ENCODE measurements at regions not wholly inside any gene's neighbourhood (a gene's known extent, or its start where the extent isn't known, plus 50 kb on each side); places are given as distances from the start of the nearest gene placed in this dataset.

DNA sequence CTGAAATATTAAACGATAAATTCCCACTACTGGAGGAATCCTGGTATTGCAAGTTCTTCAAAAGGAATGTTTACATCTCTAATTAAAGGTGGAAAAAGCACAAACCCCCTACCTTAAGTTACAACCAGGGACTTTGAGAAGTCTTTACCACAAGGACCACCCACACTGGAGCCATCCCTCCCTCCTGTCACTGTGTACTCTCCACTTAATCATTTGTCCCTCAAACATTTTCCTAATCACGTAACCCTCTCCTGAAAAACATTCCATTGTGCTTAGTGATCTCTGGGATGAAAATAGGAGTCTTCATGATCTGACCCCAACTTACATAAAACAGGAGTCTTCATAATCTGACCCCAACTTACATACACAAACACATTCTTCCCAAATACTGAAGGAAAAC, 85.7 kb downstream of the SUCLG1 start:
- no peak overlapping the region for H3K4me3 ChIP-seq (ENCODE audit: low read depth in 1 of 2, low read length in 2 of 2)
- ATAC-seq (ENCODE audit: insufficient read depth, low read depth) (no peak), DNase-seq (no peak)
- TF ChIP-seq CTCF (IDR thresholded peaks at IDR 0.05; ENCODE audit: borderline replicate concordance, extremely low read depth, low read length, poor library complexity, severe bottlenecking): no peak
- H4K20me1 ChIP-seq (ENCODE audit: insufficient read depth, low read length): no peaks in the 10 kb centered on the region
- H3K36me3 ChIP-seq (ENCODE audit: insufficient read depth, low read length): no peaks in the 10 kb centered on the region
- H3K27ac ChIP-seq (ENCODE audit: low read length): no peak overlapping the region
- H2AFZ ChIP-seq (ENCODE audit: low read depth, low read length): no peak overlapping the region
- H3K4me2 ChIP-seq (ENCODE audit: insufficient read depth, low read length): no peak overlapping the region
- no peak overlapping the region for H3K9ac ChIP-seq (ENCODE audit: low read depth, low read length)
- no peaks in the 10 kb centered on the region for H3K9me3 ChIP-seq (ENCODE audit: insufficient read depth, low read length, severe bottlenecking)
- no peaks in the 10 kb centered on the region for H3K79me2 ChIP-seq (ENCODE audit: insufficient read depth, low read length)
- no peaks in the 10 kb centered on the region for H3K4me1 ChIP-seq (ENCODE audit: insufficient read depth, low read length)
- H3K27me3 ChIP-seq (ENCODE audit: insufficient read depth, low read length, poor library complexity): no peaks in the 10 kb centered on the region

DNA sequence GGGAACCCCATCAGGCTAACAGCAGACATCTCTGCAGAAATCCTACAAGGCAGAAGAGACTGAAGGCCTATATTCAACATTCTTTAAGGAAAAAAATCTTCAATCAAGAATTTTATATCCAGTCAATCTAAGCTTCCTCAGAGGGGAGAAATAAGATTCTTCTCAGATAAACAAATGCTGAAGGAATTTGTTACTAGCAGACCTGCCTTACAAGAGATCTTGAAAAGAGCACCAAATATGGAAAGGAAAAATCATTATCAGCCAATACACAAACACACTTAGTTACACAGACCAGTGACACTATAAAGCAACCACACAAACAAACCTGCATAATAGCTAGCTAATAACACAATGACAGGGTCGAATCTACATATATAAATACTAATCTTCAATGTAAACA, 96.5 kb downstream of the SUCLG1 start:
- Histone ChIP-seq H3K27me3 (ENCODE audit: insufficient read depth, low read length, poor library complexity) (no peaks in the 10 kb centered on the region), H3K4me1 (ENCODE audit: insufficient read depth, low read length) (no peaks in the 10 kb centered on the region), H3K9me3 (ENCODE audit: insufficient read depth, low read length, severe bottlenecking) (no peaks in the 10 kb centered on the region), H3K79me2 (ENCODE audit: insufficient read depth, low read length) (no peaks in the 10 kb centered on the region), H3K36me3 (ENCODE audit: insufficient read depth, low read length) (no peaks in the 10 kb centered on the region), H3K4me2 (ENCODE audit: insufficient read depth, low read length) (no peak overlapping the region), H3K27ac (ENCODE audit: low read length) (no peak overlapping the region), H4K20me1 (ENCODE audit: insufficient read depth, low read length) (no peaks in the 10 kb centered on the region), H3K4me3 (ENCODE audit: low read depth in 1 of 2, low read length in 2 of 2) (no peak overlapping the region), H2AFZ (ENCODE audit: low read depth, low read length) (no peak overlapping the region), H3K9ac (ENCODE audit: low read depth, low read length) (no peak overlapping the region)
- no peak for TF ChIP-seq CTCF (IDR thresholded peaks at IDR 0.05; ENCODE audit: borderline replicate concordance, extremely low read depth, low read length, poor library complexity, severe bottlenecking)
- no peak for TF ChIP-seq EZH2 (IDR thresholded peaks at IDR 0.05; ENCODE audit: borderline replicate concordance, low read depth, low read length, severe bottlenecking)
- ATAC-seq (ENCODE audit: insufficient read depth, low read depth): no peak
- no peak for DNase-seq

- TF ChIP-seq EZH2 (IDR thresholded peaks at IDR 0.05; ENCODE audit: borderline replicate concordance, low read depth, low read length, severe bottlenecking) (no peak), CTCF (IDR thresholded peaks at IDR 0.05; ENCODE audit: borderline replicate concordance, extremely low read depth, low read length, poor library complexity, severe bottlenecking) (no peak)
- Histone ChIP-seq H3K4me2 (ENCODE audit: insufficient read depth, low read length) (no peak overlapping the region), H3K27ac (ENCODE audit: low read length) (no peak overlapping the region), H3K4me1 (ENCODE audit: insufficient read depth, low read length) (no peaks in the 10 kb centered on the region), H3K79me2 (ENCODE audit: insufficient read depth, low read length) (no peaks in the 10 kb centered on the region), H3K4me3 (ENCODE audit: low read depth in 1 of 2, low read length in 2 of 2) (no peak overlapping the region), H2AFZ (ENCODE audit: low read depth, low read length) (no peak overlapping the region), H4K20me1 (ENCODE audit: insufficient read depth, low read length) (no peaks in the 10 kb centered on the region), H3K9me3 (ENCODE audit: insufficient read depth, low read length, severe bottlenecking) (no peaks in the 10 kb centered on the region), H3K27me3 (ENCODE audit: insufficient read depth, low read length, poor library complexity) (no peaks in the 10 kb centered on the region), H3K9ac (ENCODE audit: low read depth, low read length) (no peak overlapping the region), H3K36me3 (ENCODE audit: insufficient read depth, low read length) (no peaks in the 10 kb centered on the region)
- no peak for DNase-seq
- no peak for ATAC-seq (ENCODE audit: insufficient read depth, low read depth)
Measured at GRCh38 chr2:84338069-84338468, 121.0 kb downstream of the SUCLG1 start.

GRCh38 chr2:84327645-84328249, 131.3 kb downstream of the SUCLG1 start:
- Histone ChIP-seq H3K4me1 (ENCODE audit: insufficient read depth, low read length) (no peaks in the 10 kb centered on the region), H3K9me3 (ENCODE audit: insufficient read depth, low read length, severe bottlenecking) (no peaks in the 10 kb centered on the region), H2AFZ (ENCODE audit: low read depth, low read length) (no peak overlapping the region), H4K20me1 (ENCODE audit: insufficient read depth, low read length) (no peaks in the 10 kb centered on the region), H3K27me3 (ENCODE audit: insufficient read depth, low read length, poor library complexity) (no peaks in the 10 kb centered on the region), H3K79me2 (ENCODE audit: insufficient read depth, low read length) (no peaks in the 10 kb centered on the region), H3K36me3 (ENCODE audit: insufficient read depth, low read length) (no peaks in the 10 kb centered on the region), H3K4me2 (ENCODE audit: insufficient read depth, low read length) (no peak overlapping the region), H3K4me3 (ENCODE audit: low read depth in 1 of 2, low read length in 2 of 2) (no peak overlapping the region), H3K27ac (ENCODE audit: low read length) (no peak overlapping the region), H3K9ac (ENCODE audit: low read depth, low read length) (no peak overlapping the region)
- ATAC-seq (ENCODE audit: insufficient read depth, low read depth) (no peak), DNase-seq (no peak)
- no peak for TF ChIP-seq EZH2 (IDR thresholded peaks at IDR 0.05; ENCODE audit: borderline replicate concordance, low read depth, low read length, severe bottlenecking)
- no peak for TF ChIP-seq CTCF (IDR thresholded peaks at IDR 0.05; ENCODE audit: borderline replicate concordance, extremely low read depth, low read length, poor library complexity, severe bottlenecking)
